ENCODE measurements at regions not wholly inside any gene's neighbourhood (a gene's known extent, or its start where the extent isn't known, plus 50 kb on each side); places are given as distances from the start of the nearest gene placed in this dataset.

DNA sequence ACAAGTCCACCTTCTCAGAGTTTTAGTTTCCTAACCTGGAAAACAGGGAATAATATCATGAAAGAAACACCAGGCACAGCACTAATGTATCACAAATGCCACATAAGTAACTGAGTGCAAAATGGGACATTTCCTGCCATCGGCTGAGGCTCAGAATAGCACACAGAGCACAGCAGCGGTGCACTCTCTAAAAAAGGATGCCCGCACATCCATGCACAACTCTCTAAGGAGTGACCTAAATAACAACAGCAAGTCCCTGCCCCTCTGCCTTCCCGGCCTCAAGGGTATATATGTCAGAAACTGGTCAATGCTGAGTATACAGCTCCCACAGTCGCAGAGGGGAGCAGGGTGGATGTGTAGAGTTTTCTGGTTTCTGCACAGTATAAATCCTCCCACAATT is 100.1 kb upstream of the ERG start:
- 79 to 83% methylated on average over 5 of the region's 5 CpGs for WGBS, 2 donors
- ATAC-seq (ENCODE audit: low FRiP score in 2 of 2) (no peak), DNase-seq (no peak)
- Histone ChIP-seq H3K9me3 (no peaks in the 10 kb centered on the region), H3K4me1 (no peaks in the 10 kb centered on the region), H3K27ac (no peak overlapping the region), H3K4me3 (no peak overlapping the region), H3K27me3 (no peaks in the 10 kb centered on the region), H3K36me3 (no peaks in the 10 kb centered on the region)
- TF ChIP-seq POLR2AphosphoS5 (IDR thresholded peaks at IDR 0.05) (no peak), EP300 (IDR thresholded peaks at IDR 0.05) (no peak), POLR2A (IDR thresholded peaks at IDR 0.05) (no peak)
- TF ChIP-seq, protein P1, sequence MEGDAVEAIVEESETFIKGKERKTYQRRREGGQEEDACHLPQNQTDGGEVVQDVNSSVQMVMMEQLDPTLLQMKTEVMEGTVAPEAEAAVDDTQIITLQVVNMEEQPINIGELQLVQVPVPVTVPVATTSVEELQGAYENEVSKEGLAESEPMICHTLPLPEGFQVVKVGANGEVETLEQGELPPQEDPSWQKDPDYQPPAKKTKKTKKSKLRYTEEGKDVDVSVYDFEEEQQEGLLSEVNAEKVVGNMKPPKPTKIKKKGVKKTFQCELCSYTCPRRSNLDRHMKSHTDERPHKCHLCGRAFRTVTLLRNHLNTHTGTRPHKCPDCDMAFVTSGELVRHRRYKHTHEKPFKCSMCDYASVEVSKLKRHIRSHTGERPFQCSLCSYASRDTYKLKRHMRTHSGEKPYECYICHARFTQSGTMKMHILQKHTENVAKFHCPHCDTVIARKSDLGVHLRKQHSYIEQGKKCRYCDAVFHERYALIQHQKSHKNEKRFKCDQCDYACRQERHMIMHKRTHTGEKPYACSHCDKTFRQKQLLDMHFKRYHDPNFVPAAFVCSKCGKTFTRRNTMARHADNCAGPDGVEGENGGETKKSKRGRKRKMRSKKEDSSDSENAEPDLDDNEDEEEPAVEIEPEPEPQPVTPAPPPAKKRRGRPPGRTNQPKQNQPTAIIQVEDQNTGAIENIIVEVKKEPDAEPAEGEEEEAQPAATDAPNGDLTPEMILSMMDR (IDR thresholded peaks at IDR 0.05), result no peak

DNA sequence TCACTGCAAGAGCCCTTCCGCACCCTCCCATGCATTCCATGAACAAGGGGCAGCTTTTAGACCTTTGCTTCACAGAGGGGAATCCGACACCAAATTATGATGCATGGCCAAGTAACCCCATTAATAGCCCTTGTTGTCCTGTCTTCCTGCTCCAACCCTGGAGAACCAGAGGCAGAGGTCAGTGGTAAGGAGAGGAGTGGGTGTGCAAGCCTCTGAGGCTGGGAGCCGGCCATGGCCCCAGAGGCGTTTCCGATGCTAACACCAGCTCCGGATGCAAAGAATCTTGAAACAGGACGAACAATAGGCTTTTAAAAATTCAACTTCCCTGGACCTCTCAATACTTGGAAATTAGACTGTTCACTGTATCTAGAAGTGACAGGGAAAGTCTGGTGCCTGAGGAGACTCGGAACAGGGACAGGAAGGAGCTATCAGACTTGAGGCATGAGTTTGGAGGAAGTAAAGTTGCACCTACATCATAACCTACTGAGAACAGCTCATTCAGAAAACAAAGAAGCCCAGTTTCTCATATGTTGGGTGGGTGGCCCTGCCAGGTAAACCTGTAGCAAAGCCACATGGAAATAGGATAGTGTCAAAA is 101.2 kb upstream of the ERG start:
- 72 to 74% methylated on average over 8 of the region's 8 CpGs for WGBS, 2 donors
- ATAC-seq (ENCODE audit: low FRiP score in 2 of 2) (no peak), DNase-seq (no peak)
- Histone ChIP-seq H3K4me1 (no peaks in the 10 kb centered on the region), H3K27ac (no peak overlapping the region), H3K9me3 (no peaks in the 10 kb centered on the region), H3K27me3 (no peaks in the 10 kb centered on the region), H3K4me3 (no peak overlapping the region), H3K36me3 (no peaks in the 10 kb centered on the region)
- TF ChIP-seq POLR2A (IDR thresholded peaks at IDR 0.05), result no peak
- TF ChIP-seq EP300 (IDR thresholded peaks at IDR 0.05), result no peak
- TF ChIP-seq POLR2AphosphoS5 (IDR thresholded peaks at IDR 0.05), result no peak
- TF ChIP-seq, protein P1 (IDR thresholded peaks at IDR 0.05), result no peak

DNA sequence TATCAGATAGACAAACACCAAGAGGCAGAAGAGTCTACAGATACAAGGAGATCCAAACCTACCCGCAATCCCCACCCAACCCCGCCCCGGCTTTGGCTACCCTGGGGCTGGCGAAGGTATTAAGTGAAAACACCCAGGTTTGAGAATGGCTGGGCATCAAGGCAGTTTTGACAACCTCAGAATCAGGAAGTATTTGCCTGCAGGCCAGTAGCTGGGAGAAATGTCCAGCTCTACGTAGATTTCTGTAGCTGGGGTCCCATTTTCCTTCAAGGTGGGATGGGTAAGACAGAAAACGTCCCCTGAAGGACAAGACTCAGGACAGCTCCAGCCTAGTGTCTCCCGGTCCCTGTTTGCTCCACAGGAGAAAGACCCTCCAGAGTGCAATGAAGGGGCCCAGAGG is 101.8 kb upstream of the ERG start:
- no peak for ATAC-seq (ENCODE audit: low FRiP score in 2 of 2)
- Histone ChIP-seq H3K27me3 (no peaks in the 10 kb centered on the region), H3K4me1 (no peaks in the 10 kb centered on the region), H3K9me3 (no peaks in the 10 kb centered on the region), H3K4me3 (no peak overlapping the region), H3K36me3 (no peaks in the 10 kb centered on the region), H3K27ac (no peak overlapping the region)
- no peak for DNase-seq
- 97% methylated on average over 7 of the region's 7 CpGs for WGBS, 2 donors
- TF ChIP-seq POLR2A (IDR thresholded peaks at IDR 0.05), result no peak
- no peak for TF ChIP-seq POLR2AphosphoS5 (IDR thresholded peaks at IDR 0.05)
- TF ChIP-seq EP300 (IDR thresholded peaks at IDR 0.05), result no peak
- TF ChIP-seq, protein P1 (IDR thresholded peaks at IDR 0.05), result no peak

DNA sequence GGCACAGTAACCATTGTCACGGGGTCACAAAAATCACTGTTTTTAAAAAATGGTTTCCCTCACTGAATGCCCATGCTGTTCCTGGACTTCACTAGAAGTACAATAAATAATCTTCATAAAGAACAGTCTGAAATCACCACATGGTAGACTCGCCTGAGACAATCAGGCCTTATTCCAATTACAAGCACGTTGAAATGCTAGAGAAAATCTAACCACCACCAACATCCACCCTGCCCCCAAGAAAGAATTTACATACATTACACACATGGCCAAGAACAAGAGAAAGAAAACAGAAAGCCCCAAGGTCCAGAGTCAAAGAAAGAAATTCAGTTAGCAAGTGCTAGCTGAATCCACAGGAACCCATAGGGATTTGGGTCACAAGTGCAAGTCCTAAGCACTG is 107.0 kb upstream of the ERG start:
- DNase-seq, result no peak
- WGBS, 2 donors, result 95 to 98% methylated on average over 3 of the region's 3 CpGs
- Histone ChIP-seq H3K9me3 (peaks cover 0 to 4% (median 0%) of the 10 kb centered on the region in 4 donors), H3K4me3 (no peak overlapping the region), H3K4me1 (no peaks in the 10 kb centered on the region), H3K27me3 (no peaks in the 10 kb centered on the region), H3K27ac (no peak overlapping the region), H3K36me3 (no peaks in the 10 kb centered on the region)
- TF ChIP-seq POLR2AphosphoS5 (IDR thresholded peaks at IDR 0.05) (no peak), POLR2A (IDR thresholded peaks at IDR 0.05) (no peak)
- TF ChIP-seq, protein P1 (IDR thresholded peaks at IDR 0.05), result no peak
- no peak for ATAC-seq (ENCODE audit: low FRiP score in 2 of 2)

DNA sequence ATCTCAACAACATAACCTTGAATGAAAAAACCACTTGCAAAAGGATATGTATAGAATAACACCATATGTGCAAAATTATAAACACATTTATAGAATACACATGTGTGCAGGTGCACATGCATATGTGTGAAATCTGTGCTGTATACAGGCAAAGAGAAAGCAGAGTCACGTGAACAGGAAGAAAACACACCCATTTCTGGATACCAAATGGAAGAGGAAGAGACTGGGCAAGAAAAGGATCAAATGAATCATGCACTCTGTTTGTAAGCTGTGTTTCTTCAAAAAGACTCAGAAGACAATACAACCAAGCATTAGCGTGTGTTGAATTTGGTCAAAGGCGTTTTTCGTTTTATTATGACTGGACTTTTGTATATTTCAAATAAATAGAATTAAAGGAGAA is 111.3 kb upstream of the ERG start:
- no peak for TF ChIP-seq POLR2AphosphoS5 (IDR thresholded peaks at IDR 0.05)
- TF ChIP-seq EP300 (IDR thresholded peaks at IDR 0.05), result no peak
- TF ChIP-seq, protein P1 (IDR thresholded peaks at IDR 0.05), result no peak
- TF ChIP-seq POLR2A (IDR thresholded peaks at IDR 0.05), result no peak
- DNase-seq, result no peak
- Histone ChIP-seq H3K4me1 (no peaks in the 10 kb centered on the region), H3K9me3 (peaks cover 0 to 4% (median 0%) of the 10 kb centered on the region in 4 donors), H3K27ac (no peak overlapping the region), H3K27me3 (no peaks in the 10 kb centered on the region), H3K4me3 (no peak overlapping the region), H3K36me3 (no peaks in the 10 kb centered on the region)
- no peak for ATAC-seq (ENCODE audit: low FRiP score in 2 of 2)
- WGBS, 2 donors, result 67 to 71% methylated on average over 4 of the region's 4 CpGs
